Stimulated activated CD4-positive, alpha-beta T cell treated with anti-CD3 and anti-CD28 coated beads, Interleukin-12 subunit alpha, Interleukin-12 subunit beta, amount 100 ng/mL, for 48 hours (primary cell): ENCODE measurements at regions not wholly inside any gene's neighbourhood (a gene's known extent, or its start where the extent isn't known, plus 50 kb on each side); places are given as distances from the start of the nearest gene placed in this dataset.
"Not testable (repeated sequence)": the region's sequence is repeated elsewhere in the genome, so short reads cannot be mapped to it uniquely, and the experiment has no call there.

Experiments used
- DNase-seq, 3 donors: peaks; one replicate each; pipeline ENCODE4 v3.0.0-alpha.2; 2020; ENCODE audit warnings: low read depth in 2 of 3, low spot score in 1 of 3

DNA sequence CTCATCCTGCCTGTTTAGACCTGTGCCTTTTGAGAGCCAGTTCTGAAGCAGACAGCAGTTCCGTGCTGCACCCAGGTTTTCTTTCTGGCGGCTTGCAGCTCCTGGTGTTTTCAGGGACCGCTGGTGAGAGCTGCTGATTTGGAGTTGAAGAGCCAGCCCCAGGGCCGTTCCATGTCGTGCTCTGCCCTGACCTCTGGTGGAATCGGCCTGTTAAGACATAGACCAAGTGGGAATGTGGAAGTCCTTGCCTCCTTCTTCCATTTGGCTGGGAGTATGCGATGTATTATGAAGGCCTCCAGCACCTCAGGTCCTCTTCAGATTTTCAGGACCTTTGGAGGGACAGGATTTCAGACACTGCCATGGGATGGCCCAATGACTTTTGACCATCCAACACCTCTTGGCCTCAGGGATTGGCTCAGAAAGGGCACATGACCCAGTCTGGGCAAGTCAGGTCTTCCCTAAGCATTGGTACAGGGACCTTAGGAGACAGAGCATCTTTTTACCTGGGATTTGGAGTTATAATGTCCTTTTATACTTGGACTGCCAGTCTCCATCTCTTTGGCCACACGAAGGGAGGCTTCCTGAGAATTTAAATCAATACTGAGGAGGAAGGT lies 136.1 kb upstream of the CLINT1 start:
- DNase-seq: peak; percentile 10 to 43 (median 27)

DNA sequence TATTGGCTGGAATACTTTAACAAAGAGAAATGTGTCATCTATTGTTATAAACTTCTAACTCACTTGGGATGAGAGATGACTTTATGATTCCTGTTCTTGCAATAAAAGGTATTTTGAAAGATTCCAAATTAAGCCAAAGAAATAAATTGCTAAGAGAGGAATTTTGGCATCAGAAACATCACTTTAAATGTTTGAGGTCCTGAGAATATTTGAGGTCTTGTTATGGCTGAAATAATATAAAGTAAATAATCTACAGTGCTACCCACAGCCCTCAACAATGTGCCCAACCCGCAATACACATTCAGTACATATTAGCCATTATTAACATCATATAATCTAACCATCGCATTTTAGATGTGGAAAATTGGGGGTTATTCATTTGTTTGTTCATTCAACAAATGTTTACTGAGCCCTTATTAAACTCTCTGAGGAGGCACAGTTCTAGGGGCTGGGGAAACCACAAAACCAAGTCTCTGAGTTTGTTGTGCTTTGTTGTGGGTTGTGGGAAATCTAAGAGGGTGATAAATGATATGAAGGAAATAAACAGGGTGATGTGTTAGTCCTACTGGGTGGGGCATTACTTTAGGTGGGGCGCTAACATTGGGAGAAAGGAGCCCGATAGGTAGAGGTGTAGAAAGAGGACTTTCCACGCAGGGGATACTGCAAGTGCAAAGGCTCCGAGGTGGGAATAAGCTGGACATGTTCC lies 135.2 kb upstream of the CLINT1 start:
- no peak for DNase-seq

DNA sequence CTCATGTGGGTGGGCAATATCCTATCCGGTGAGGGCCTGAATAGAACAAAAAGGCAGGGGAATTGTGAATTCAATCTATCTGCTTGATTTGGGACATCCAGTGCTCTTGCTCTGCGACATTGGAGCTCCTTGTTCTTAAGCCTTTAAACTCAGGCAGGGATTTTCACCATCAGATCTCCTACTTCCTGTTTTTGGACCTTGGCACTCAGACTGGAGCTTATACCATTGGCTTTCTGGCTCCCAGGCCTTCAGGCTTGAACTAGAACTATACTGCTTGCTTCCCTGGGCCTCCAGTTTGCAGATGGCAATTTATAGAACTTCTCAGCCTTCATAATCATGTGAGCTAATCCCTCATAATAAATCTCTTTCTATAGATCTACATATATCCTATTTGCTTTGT lies 134.3 kb upstream of the CLINT1 start:
- no peak for DNase-seq

DNA sequence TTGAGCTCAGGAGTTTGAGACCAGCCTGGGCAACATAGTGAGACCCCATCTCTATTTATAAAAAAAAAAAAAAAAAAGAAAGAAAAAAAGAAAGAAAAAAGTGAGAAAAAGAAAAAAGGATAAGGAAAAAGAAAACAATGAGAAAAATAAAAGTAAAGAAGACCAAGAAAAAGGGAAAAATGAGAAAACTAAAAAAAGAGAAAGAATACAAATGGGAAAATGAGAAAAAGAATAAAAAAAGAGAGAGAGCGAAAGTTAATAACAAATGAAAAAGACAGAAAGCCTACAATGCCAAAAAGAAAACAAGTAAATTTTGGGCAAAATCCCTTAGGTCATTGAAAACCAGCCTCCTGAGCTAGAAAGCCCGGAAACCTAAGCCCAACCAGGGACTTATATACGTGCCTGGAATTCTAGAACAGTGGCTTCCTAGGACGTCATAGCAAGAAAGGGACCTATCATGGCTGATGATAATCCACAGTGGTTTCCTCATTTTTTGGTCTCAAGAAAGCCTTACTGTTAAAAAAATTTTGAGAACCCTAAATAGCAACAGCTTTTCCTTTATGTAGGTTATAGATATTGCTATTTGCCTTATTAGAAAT lies 131.7 kb upstream of the CLINT1 start:
- DNase-seq: no peak

DNA sequence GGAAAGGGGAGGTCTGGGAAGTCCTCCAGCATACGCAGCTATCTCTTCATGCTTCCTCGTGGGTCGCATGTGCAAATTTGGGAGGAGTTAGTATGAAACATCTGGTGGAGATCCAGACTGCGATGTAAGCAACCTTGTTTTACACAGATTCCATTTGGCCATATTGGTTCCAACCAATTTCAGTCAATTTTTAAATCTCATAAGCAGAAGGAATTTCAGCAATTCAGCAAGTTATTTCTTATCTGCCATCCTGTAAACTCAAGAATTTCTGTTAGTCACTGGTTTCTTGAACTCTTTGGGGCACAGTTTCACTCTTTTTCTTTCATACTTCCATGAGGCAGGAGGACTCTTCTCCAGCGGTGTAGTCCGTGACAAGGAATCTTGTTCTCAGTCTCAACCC lies 130.4 kb upstream of the CLINT1 start:
- no peak for DNase-seq

DNA sequence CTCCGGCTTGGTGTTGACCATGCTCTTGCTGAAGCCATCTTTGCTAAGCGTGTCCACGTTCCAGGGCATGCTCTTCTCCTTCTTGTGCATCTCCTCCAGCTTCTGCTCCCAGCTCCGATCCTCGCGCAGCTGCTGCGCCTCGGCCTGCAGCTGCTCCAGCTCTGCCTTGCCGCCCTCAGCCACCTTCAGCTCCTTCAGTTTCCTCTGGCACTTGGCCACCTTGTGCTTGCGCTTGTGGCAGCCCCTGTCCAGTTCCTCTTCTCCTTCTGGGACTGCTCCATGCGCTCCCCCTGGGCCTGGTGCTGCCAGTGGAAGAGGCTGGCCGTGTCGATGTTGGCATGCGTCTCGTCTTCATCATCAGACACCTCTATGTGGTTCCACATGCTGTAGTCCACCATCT lies 128.3 kb upstream of the CLINT1 start:
- no peak for DNase-seq

DNA sequence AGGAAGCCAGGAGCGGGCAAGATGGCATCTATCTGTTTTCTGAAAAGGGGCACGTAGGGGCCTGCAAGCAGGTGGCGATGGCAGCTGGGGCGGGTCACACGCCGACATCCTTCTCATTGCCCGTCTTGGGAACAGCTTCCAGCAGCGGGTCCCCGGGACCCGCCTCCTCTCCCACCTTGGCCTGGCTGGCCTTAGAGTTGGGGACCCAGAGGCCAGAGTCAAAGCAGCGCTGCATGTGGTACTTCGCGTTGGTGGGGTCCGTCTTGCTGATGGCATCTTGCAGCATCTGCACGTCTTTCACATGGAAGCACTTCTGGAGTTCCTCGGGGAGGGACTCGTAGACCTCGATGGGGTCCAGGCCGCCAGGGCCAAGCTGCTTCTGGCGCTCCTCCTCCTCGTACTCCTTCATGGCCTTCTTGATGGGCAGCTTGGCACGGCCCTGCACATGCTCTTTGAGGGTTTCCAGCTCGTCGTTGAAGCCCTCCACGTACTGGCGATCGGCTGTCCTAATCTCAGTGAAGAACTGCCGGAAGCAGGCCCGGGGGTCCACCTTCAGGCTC lies 127.6 kb upstream of the CLINT1 start:
- DNase-seq: no peak

DNA sequence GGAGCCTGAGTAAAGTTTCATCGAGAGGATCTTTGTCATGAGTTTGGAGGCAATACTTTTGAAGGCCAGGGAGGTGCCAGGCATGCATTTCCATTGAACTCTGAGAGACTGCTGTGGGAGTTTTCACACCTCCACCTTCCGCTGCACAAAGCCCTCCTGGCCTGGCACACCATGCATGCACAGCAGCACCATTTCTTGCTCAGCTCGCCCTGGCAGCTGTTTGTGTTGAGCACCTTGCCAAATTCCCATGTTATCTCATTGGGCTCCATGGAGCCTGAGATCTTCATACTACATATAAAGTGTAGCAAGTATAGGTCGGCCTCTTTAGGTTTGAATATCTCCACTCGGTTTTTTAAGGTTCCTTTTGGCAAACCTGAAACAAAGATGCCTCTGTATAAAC lies 125.7 kb upstream of the CLINT1 start:
- no peak for DNase-seq

DNA sequence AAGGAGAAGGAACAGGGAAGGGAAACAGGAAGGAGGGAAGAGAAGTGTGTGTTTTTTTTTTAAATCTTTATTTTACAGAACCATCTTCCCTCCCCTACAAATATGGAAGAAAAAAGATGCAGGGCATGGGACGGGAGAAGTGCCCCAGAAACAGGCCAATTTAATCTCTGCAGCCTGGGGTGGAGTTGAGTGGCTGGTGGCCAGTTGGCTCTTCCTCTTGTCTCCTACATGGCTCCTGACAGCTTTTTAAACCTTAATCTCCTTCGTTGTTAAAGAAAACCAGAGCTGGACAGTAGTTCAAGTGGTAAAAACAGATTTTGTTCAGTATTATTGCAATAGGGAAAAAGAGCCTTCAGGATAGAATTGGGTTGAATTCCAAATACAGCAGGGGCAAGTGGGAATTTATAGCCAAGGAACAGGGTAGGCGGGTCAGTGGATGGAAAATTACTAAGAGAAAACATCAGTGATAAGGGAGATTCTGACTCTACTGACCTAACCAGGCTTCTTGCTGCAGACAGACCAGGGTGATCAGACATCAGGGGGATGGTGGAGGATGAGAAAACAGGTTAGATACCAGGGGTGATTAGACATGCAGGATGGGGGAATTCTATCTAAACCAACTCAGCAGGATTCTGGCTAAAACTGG lies 125.1 kb upstream of the CLINT1 start:
- DNase-seq: no peak

DNA sequence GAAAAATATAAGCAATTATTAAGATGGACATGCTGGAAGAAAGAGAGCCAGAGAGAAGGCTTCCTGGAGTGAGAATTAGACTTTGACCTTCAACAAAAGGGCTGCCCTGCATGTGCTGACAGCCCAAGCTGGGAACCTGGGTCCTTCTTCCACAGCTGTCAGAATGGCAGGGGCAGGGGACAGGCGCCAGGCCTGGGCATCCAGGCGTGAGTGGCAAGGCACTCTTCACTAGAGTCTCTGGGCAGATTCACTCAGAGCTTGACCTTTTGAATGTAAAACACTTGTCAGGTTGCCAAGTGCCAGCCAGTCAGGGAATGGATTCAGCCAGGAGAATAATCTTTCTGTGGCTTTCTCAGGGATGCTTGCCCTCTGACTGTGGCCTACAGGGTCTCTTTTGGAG lies 119.1 kb upstream of the CLINT1 start:
- DNase-seq: no peak

DNA sequence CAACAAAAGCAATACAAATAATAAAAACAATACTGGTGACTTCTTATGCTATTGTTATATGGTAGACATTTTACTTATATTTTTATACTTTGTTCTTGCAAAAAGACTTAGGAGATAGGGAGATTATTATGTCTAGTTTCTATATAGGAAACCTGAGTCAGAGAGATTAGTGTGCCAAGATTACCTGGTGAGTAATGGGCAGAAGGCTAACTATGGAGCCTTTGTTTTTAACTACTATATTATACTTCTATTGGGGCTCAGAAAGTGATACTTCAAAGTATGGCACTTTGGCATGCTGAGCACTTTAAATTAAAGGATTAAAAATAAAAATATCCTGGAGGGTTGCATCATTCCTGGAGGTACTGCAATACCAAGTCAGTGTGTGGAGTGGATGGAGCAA lies 117.5 kb upstream of the CLINT1 start:
- no peak for DNase-seq

DNA sequence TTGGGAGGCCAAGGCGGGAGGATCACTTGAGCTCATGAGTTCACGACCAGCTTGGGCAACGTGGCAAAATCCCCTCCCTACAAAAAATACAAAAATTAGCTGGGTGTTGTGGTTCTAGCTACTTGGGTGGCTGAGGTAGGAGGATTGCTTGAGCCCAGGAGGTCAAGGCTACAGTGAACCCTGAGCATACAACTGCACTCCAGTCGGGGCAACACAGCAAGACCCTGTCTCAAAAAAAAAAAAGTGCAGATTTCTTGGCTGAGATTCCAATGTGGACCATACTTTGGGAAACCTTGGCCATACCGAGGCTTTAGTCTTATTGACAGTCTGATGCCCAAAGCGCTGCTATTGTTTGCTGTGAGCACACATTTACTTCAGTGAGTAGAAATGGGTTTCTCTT lies 113.6 kb upstream of the CLINT1 start:
- no peak for DNase-seq

DNA sequence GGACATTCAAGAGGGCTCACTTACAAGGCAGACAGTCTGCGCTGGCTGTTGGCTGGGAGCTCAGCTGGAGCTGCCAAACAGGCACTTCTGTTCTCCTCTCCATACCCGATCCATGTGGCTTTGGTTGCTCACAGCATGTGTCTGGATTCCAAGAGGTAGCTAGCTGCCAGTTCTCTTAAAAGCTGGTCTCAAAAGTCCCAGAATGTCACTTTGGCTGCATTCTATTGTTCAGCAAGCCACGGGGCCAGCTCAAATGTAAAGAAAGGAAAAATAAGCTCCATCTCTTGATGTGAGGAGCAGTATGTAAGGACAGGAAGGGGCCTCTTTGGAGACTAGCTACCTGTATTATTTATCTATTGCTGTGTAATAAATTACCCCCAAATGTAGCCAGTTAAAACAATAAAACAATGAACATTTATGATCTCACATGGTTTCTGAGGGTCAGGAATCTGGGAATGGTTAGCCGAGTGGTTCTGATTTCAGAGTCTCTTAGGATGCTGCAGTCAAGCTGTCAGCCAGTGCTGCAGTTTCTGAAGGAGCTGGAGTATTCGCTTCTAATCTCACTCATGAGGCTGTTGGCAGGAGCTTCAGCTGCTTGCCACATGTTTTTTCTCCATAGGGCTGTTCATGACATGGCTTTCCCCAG lies 112.7 kb upstream of the CLINT1 start:
- no peak for DNase-seq

DNA sequence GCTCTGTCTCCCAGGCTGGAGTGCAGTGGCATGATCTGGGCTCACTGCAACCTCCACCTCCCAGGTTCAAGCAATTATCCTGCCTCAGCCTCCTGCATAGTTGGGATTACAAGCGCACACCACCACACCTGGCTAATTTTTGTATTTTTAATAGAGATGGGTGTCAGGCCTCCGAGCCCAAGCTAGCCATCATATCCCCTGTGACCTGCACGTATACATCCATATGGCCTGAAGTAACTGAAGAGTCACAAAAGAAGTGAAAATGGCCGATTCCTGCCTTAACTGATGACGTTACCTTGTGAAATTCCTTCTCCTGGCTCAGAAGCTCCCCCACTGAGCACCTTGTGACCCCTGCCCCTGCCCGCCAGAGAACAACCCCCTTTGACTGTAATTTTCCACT lies 109.6 kb upstream of the CLINT1 start:
- not testable (repeated sequence) for DNase-seq

DNA sequence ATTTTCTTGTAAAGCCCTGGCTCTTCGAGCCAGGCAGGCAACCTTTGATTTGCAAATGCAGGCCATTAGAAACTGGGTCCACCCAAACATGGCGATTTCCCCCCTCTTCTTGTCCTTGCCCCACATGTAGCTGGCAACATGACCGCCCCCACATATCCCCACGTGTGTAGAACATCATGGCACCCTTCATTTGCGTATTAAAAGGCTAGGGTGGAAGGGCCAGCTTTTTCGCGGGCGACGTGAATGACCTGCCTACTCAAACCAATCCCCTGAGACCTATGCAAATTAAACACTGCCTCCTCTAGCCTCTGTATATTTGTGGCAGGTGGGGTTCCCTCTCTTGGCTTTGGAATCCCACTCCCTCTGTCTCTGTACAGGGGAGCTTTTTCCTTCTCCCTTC lies 107.0 kb upstream of the CLINT1 start:
- no peak for DNase-seq

DNA sequence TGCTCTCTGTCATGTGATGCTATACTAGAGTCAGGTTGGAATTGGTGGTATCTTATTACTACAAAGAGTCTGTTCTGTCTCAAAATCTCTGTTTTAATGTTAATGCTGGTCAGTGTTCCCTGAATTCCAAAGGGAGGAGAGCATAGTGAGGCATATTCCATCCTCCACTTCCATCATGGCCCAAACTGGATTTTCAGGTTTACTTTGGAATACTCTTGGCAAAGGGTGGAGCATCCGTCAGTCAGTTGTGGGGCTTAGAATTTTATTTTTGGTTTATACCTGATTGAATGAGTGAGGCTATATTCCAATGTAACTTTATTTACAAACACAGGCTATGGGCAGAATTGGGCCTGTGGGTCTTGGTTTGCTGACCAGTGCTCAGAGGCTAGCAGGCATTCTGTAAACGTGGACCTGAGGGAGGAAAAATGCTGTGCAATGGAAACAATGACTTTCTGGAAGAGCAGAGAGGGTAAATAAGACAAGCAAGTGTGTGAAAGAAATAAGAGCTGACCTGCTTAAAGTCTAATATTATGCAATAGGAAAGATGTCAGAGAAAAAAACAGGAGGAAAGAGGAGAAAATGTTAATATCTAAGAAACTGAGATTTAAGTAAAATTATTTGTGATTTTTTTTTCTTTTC lies 106.2 kb upstream of the CLINT1 start:
- no peak for DNase-seq

DNA sequence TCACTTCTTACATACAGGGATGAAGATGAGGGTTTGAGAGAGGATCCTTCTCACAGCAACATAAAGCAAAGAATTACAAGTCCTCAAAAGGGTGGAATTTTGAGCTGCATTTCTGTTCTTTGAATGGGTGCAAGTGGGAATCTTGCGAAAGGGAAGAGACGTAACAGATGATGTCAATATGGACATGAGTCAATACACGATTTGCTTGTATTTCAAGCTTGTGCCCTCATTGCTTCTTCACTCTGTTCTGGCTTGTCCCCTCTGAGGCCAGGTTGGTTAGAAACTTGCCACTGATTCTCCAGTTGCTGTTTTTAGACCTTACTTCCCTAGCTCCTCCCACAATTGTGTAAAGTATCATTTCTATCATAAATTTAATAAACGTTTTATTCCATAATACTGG lies 104.8 kb upstream of the CLINT1 start:
- no peak for DNase-seq

DNA sequence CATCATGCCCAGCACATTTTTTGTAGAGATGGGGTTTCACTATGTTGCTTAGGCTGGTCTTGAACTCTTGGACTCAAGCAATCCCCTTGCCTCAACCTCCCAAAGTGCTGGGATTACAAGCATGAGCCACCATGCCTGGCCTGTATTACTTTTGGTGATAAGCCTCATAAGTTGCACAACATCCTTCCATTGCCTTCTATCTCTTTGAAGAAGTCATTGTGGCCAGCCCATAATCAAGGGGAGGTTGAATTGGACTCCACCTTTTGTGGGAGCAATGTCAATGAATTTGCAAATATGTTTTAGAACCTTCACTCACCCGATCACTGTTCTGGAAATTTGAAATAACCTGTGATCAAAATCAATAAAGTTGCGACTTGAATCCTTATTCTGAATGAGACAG lies 104.3 kb upstream of the CLINT1 start:
- DNase-seq: no peak

DNA sequence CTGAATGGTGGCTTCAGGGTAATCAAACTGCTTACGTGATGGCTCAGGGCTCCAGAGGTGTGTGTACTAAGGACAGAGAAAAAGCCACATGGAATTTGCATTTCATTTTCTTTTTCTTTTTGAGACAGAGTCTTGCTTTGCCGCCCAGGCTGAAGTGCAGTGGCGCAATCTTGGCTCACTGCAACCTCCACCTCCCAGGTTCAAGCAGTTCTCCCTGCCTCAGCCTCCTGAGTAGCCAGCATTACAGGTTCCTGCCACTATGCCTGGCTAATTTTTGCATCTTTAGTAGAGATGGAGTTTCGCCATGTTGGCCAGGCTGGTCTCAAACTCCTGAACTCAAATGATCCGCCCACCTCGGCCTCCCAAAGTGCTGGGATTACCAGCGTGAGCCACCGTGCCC lies 103.7 kb upstream of the CLINT1 start:
- not testable (repeated sequence) for DNase-seq

DNA sequence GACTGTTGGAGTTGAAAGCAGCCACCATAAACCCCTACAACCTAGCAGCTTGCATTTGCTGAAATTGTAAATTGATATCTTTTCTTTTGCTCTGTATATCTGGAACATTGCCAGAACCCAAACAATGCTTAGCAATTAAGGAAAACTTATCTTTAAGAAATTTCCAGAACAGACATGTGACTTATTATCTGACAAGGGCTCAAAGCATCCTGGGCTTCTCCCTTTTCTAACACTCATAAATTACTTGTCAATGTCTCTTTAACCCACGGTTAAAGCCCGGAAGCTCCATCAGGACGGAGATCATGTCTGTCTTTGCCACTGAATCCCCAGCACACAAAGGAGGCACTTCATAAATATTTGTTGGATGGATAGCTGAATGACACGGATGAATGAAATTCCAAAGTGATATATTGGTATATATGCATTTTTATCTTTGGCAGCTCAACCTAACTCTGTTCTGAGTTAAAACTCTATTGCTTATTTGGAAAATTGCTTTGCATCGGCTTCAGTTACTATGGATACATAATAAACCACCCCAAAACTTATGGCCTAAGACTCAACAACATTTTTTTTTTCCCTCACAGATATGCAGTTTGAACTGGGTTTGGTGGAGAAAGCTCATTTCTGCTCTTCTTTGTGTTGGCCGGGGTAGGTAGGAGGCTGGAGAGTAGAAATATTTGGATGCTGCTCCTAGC lies 103.1 kb upstream of the CLINT1 start:
- no peak for DNase-seq
